ENCODE measurements at regions not wholly inside any gene's neighbourhood (a gene's known extent, or its start where the extent isn't known, plus 50 kb on each side); places are given as distances from the start of the nearest gene placed in this dataset.

DNA sequence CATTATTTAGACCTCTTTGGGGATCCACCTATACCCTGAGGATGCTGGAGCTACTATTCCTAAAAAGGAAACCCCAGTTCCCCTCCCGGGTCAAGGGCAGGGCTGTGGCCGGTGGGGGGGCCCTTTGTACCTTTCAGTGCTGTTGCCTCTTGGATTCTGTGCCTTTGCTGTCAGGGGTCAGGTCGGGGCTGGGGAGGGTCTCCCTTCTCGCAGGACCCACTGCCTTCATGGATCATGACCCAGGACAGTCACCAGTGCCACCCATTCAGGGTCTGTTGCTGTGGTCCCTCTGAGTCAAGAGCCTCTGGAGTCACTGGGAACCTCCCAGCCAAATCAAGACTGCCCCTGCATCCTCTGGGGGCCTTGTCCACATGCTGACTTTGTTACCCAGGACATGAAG, 78.1 kb upstream of the CCND1 start:
- Mint-ChIP-seq H3K9me3 (peaks cover 0 to 22% (median 0%) of the 10 kb centered on the region in 9 donors), H3K4me1 (peaks cover 11 to 20% (median 17%) of the 10 kb centered on the region in 4 donors), H3K4me3 (no peak overlapping the region), H3K27me3 (peaks cover 9 to 61% (median 17%) of the 10 kb centered on the region in 5 donors), H3K27ac (no peak overlapping the region), H3K36me3 (peaks cover 0 to 20% (median 0%) of the 10 kb centered on the region in 3 donors)
- DNase-seq (no peak), ATAC-seq (no peak)
- POLR2A ChIA-PET = no interaction called here

DNA sequence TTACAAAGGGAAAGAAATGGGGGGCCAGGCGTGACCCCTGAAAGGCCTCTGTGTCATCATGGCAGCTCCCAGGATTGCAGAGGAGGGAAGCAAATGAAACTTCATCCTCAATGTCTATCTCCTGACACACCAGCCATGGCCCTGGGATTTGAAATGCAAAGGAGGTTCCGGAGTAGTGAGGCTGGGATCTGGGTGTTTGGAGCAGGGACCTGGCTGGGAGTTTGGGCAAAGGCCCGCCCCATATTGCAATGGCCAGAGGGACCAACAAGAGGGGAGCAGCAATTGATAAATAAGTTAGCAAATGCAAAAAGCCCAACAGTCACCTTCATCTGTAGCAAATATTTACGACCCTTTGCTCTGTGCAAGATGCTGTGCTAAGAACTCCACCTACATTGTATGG, 77.7 kb upstream of the CCND1 start:
- Mint-ChIP-seq H3K27me3 (peaks cover 9 to 61% (median 17%) of the 10 kb centered on the region in 5 donors), H3K4me3 (no peak overlapping the region), H3K9me3 (peaks cover 0 to 22% (median 0%) of the 10 kb centered on the region in 9 donors), H3K27ac (no peak overlapping the region), H3K36me3 (peaks cover 0 to 20% (median 0%) of the 10 kb centered on the region in 3 donors), H3K4me1 (peaks cover 7 to 15% (median 12%) of the 10 kb centered on the region in 4 donors)
- DNase-seq (no peak), ATAC-seq (no peak)
- POLR2A ChIA-PET = no interaction called here

DNA sequence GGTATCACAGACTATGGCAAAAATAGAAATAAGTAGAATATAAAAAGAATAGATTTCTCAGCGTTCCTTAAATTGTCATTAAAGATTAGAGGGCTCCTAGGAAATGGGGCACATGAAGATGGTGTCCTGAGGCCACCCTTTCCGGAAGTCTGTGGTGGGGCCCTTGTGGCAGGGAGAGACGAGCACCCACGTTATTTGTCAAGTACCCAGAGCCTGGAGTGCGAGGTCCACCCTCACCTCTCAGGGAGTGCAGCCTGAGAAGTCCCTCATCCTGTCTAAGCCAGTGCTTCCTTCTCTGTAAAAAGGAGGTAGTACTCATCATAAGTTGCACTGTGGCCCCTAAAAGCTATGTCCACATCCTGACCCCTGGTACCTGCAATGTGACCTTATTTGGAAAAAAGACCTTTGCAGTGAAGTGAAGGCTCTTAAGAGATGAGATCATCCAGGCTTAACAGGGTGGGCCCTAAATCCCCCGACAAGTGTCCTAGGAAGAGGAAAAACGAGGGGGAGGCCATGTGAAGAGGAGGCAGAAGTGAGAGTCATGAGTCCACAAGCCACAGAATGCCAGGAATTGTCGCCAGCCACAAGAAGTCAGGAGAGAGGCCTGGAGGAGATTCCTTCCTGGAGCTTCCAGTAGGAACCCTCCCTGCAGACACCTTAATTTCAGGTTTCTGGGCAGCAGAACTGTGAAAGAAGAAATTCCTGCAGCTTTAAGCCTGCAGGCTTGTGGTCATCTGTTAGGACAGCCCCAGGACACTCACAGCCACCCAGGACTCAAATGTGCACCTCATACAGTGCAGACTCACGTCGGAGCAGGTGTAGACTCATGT, 76.8 kb upstream of the CCND1 start:
- no peak for ATAC-seq
- peaks cover 0 to 22% (median 0%) of the 10 kb centered on the region in 9 donors for H3K9me3 Mint-ChIP-seq
- POLR2A ChIA-PET = no interaction called here

DNA sequence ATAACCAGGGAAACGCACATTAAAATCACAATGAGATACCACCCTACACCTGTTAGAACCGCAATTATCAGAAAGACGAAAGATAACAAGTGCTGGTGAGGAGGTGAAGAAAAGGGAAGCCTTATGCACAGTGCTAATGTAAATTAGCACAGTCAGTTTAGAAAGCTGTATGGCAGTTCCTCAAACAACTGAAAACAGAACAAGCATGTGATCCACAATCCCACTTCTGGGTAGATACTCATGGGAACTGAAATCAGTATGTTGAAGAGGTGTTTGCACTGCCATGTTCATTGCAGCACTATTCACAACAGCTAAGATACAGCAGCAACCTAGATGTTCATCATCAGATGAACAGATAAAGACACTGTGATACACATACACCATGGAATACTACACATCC, 75.0 kb upstream of the CCND1 start:
- Mint-ChIP-seq H3K4me3 (no peak overlapping the region), H3K4me1 (peaks cover 0 to 5% (median 0%) of the 10 kb centered on the region in 4 donors), H3K36me3 (peaks cover 0 to 16% (median 0%) of the 10 kb centered on the region in 3 donors), H3K9me3 (peaks cover 0 to 17% (median 0%) of the 10 kb centered on the region in 9 donors), H3K27me3 (peaks cover 8 to 78% (median 14%) of the 10 kb centered on the region in 5 donors), H3K27ac (no peak overlapping the region)
- POLR2A ChIA-PET = no interaction called here
- ATAC-seq (no peak), DNase-seq (no peak)

More for the DNA sequence above, 76.8 kb upstream of the CCND1 start:
- Mint-ChIP-seq H3K36me3 (peaks cover 0 to 20% (median 0%) of the 10 kb centered on the region in 3 donors), H3K4me1 (peaks cover 3 to 8% (median 5%) of the 10 kb centered on the region in 4 donors), H3K27me3 (peaks cover 9 to 70% (median 18%) of the 10 kb centered on the region in 5 donors), H3K27ac (no peak overlapping the region), H3K4me3 (no peak overlapping the region)
- no peak for DNase-seq

DNA sequence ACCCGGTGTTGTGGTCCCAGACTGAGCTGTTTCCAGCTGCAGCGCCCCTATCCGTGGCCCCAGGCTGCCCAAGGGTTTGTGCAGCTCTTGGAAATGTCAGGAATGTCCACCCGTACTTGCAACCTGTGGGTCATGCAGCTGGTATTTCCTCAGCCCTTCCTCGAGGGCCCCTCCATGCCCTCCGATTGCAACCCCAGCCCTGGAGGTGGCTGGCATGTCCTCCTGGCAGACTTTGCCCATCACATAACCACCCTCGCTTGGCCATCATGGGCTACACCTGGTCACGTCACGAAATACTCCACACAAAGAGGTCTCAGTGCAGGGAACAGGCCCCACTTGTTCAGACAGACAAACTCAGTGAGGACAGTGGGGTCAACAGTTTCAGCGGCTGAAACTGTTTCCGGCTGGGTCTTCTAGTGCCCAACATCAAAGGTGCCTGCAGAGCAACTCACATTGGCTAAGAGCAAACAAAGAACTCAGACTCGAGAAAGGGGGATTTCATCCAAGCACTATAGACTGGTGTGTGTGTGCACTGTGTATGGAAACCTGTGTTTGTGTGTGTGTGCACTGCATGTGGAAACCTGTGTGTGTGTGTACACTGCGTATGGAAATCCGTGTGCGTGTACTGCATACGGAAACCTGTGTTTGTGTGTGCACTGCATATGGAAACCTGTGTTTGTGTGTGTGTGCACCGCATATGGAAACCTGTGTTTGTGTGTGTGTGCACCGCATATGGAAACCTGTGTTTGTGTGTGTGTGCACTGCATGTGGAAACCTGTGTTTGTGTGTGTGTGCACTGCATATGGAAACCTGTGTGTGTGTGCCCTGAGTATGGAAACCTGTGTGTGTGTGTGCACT, 72.8 kb upstream of the CCND1 start:
- H3K9me3 Mint-ChIP-seq = peaks cover 0 to 16% (median 0%) of the 10 kb centered on the region in 9 donors
- H3K4me3 Mint-ChIP-seq = no peak overlapping the region
- peaks cover 0 to 8% (median 0%) of the 10 kb centered on the region in 3 donors for H3K36me3 Mint-ChIP-seq
- H3K27me3 Mint-ChIP-seq = peaks cover 9 to 83% (median 26%) of the 10 kb centered on the region in 5 donors
- peaks cover 0 to 5% (median 0%) of the 10 kb centered on the region in 4 donors for H3K4me1 Mint-ChIP-seq
- DNase-seq (no peak), ATAC-seq (no peak)
- POLR2A ChIA-PET = no interaction called here
- no peak overlapping the region for H3K27ac Mint-ChIP-seq

DNA sequence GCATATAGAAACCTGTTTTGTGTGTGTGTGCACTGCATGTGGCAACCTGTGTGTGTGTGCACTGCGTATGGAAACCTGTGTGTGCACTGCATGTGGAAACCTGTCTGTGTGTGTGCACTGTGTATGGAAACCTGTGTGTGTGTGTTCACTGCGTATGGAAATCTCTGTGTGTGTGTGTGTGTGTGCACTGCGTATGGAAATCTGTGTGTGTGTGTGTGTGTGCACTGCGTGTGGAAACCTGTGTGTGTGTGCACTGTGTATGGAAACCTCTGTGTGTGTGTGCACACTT, 72.2 kb upstream of the CCND1 start:
- Mint-ChIP-seq H3K27ac (no peak overlapping the region), H3K27me3 (peaks cover 7 to 81% (median 25%) of the 10 kb centered on the region in 5 donors), H3K4me3 (no peak overlapping the region), H3K4me1 (peaks cover 0 to 5% (median 0%) of the 10 kb centered on the region in 4 donors), H3K36me3 (peaks cover 0 to 8% (median 0%) of the 10 kb centered on the region in 3 donors), H3K9me3 (peaks cover 0 to 16% (median 0%) of the 10 kb centered on the region in 9 donors)
- POLR2A ChIA-PET = no interaction called here
- DNase-seq (no peak), ATAC-seq (no peak)

DNA sequence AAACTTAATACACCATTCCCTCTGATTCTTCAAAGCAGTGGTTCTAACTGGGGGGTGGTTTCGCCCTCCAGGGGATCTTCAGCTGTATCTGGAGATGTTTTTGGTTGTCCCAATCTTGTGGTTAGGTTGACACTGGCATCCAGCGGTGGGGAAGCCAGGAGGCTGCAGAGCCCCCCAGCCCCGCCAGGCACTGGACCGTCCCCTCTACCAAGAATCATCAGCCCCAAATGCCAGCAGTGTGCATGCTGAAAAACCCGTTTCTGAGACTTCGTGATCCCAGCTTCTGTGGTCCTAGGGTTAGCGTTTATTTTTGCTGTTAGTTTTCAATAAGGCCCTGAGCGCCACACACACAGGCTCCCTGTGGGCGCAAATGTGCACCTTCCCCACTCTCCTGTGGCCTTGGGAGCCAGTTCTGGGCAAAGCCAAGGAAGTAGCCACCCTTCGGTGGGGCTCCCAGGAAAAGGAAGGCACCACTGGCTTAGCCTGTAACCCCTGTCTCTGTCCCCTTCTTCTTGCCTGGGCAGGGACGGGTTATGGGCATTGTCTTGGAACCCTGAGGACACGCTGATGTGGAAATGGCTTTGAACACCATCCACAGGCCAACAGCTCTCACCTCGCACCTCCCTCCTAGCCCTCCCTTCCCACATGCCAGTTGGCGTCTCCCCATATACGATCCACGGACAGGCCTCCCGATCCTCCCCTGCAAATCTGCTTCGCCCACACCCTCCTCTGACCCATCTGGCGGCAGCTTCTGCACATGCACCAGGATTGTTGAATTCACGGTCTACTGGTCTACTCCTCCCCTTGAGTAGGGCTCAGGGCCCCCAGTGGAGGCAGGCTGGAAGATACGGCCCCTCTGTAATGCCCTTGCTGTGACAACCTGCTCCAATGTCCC, 71.4 kb upstream of the CCND1 start:
- Mint-ChIP-seq H3K4me1 (peaks cover 0 to 5% (median 0%) of the 10 kb centered on the region in 4 donors), H3K36me3 (peaks cover 0 to 8% (median 0%) of the 10 kb centered on the region in 3 donors), H3K27ac (no peak overlapping the region), H3K9me3 (peaks cover 0 to 16% (median 0%) of the 10 kb centered on the region in 9 donors), H3K27me3 (peaks cover 4 to 73% (median 23%) of the 10 kb centered on the region in 5 donors), H3K4me3 (no peak overlapping the region)
- DNase-seq (no peak), ATAC-seq (no peak)
- POLR2A ChIA-PET = no interaction called here

DNA sequence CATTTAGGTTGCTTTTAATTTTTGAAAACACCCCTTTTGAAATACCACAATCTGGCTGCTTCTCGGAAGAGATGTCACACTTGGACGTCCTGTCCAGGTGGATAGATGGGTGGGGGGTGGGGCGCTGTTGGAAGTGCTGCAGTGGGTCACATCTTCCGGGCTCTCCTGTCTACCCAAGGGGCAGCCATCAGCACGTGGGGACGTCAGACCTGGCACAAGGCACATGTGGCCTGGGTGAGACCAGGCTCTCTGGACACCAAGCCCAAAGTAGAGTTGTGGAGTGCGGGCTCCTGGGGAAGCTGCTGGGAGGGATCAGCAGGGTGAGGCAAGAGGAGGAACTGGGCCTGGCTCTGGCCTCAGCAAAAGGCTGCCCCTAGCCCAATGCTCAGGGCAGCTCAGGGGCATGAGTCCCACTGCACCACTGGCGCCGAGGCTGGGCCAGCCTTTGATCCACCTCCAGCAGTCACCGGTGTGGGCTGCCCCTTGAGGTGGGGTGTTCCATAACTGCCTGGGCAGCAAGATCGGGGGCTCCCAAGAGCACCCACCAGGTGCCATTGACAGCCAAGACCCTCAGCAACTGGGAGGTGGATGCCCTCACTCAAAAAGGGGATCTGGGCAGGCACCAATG, 68.6 kb upstream of the CCND1 start:
- DNase-seq (no peak), ATAC-seq (no peak)
- H3K9me3 Mint-ChIP-seq = no peaks in the 10 kb centered on the region
- peaks cover 0 to 11% (median 0%) of the 10 kb centered on the region in 4 donors for H3K4me1 Mint-ChIP-seq
- H3K4me3 Mint-ChIP-seq = no peak overlapping the region
- H3K27me3 Mint-ChIP-seq = peaks cover 13 to 74% (median 42%) of the 10 kb centered on the region in 5 donors
- H3K36me3 Mint-ChIP-seq = peaks cover 0 to 2% (median 0%) of the 10 kb centered on the region in 3 donors
- POLR2A ChIA-PET = no interaction called here
- no peak overlapping the region for H3K27ac Mint-ChIP-seq

DNA sequence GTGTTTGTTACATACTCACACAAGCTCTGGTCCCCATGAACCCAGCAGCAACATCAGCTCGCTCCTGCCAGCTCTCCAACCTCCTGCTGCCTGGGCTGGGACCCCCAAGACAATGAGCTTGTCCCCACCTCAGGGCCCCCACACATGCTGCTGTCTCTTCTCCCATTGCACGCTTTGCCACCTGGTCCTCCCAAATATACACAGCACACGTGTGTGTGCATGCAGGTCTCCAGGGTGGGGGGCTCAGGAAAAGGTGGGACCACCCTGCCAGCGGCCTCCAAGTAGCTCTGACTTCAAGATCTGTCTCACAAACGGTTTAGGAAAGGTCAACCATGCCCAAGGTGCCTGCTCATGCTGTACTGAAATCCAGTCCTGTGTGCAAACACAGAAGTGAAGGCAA, 68.1 kb upstream of the CCND1 start:
- Mint-ChIP-seq H3K4me1 (peaks cover 0 to 13% (median 0%) of the 10 kb centered on the region in 4 donors), H3K27ac (no peak overlapping the region), H3K36me3 (peaks cover 0 to 2% (median 0%) of the 10 kb centered on the region in 3 donors), H3K9me3 (no peaks in the 10 kb centered on the region), H3K27me3 (peaks cover 17 to 79% (median 47%) of the 10 kb centered on the region in 5 donors), H3K4me3 (no peak overlapping the region)
- POLR2A ChIA-PET = no interaction called here
- DNase-seq (no peak), ATAC-seq (no peak)

DNA sequence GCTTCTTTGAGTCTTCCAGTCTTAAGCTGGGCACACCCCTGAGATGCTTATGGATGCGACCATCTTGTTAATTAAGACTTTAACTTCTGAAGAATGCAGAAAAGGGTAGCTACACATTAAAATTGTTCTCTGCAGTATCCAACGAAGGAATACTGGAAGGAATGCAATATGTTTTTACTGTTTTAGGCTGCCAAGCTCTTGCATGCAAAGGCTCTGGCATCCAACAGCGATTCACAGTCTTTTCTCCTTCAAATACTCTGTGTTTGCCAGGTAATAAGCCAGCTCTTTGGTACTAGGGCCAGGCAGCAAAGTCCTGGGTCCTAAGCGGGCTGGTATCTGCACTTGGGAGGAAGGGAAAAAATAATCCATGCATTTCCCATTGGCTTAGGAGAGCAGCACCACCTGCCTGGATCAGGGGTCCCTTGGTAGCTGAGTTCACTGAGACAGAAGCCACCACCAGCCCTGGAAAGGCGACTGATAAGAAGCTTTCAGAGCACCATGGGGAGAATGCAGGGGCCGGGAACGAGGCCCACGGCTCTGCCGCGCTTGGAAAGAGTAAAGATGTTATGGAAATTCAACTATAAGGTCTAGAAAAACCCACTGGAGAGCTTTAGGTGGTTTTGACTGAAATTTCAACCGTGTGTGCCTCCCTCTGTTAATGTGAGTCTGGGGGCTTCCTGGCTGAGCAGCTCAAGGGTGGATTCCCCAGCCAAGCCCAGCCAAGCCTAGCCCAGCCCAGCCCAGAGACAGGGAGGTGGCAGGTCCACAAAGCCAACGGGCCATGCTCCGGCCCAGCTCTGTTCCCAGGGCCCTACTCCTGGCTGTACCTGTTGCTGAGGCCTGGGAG, 67.0 kb upstream of the CCND1 start:
- Mint-ChIP-seq H3K27me3 (peaks cover 19 to 73% (median 45%) of the 10 kb centered on the region in 5 donors), H3K27ac (no peak overlapping the region), H3K36me3 (peaks cover 0 to 2% (median 0%) of the 10 kb centered on the region in 3 donors), H3K9me3 (no peaks in the 10 kb centered on the region), H3K4me3 (no peak overlapping the region), H3K4me1 (peaks cover 0 to 9% (median 0%) of the 10 kb centered on the region in 4 donors)
- ATAC-seq (no peak), DNase-seq (no peak)
- POLR2A ChIA-PET = no interaction called here

DNA sequence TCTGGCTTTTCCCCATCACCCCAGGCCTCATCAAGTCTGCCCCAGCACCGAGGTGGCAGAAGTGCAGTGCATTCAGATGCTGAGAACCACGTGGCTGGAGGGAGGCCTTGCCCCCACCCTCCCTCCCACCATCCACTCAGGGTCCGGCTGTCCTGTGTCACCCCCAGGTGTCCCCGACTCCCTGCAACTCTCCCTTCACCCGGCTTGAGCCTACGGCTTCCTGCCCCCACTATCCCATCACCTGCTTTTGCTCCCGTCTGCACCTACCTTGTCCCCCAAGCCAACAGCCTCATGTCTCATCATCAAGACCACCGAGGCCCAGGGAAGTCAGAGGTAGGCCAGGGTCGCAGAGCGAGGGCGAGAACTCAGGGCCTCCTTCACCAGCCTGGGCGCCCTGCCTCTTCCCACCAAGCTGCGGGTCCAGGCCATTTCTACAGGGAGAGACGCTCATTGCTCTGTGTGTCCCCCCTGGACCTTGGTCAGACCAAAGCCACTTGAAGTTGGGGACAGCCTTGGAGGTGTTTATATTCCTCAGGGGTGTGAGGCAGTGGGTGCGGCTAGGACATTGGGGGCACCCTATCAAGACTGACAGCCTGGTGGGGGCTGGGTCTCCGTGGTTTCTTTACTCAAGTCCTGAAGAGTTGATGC, 66.2 kb upstream of the CCND1 start:
- DNase-seq = no peak
- Mint-ChIP-seq H3K27ac (no peak overlapping the region), H3K4me3 (no peak overlapping the region), H3K27me3 (peaks cover 19 to 66% (median 41%) of the 10 kb centered on the region in 5 donors), H3K4me1 (peaks cover 0 to 8% (median 0%) of the 10 kb centered on the region in 4 donors), H3K36me3 (peaks cover 0 to 2% (median 0%) of the 10 kb centered on the region in 3 donors), H3K9me3 (no peaks in the 10 kb centered on the region)
- no peak for ATAC-seq
- POLR2A ChIA-PET = no interaction called here
